Suprapubic skin (tissue), 4 donors: ENCODE measurements at regions not wholly inside any gene's neighbourhood (a gene's known extent, or its start where the extent isn't known, plus 50 kb on each side); places are given as distances from the start of the nearest gene placed in this dataset.

Experiments
- EP300 ChIP-seq: sonication (generic); formaldehyde crosslinking; IDR thresholded peaks from one replicate; pipeline ENCODE4 v1.6.1; 2017; ENCODE audit warnings: antibody characterized with exemption
- POLR2A ChIP-seq, 2 donors: fragments of 450-650 bp; IDR thresholded peaks; one replicate each; pipeline ENCODE4 v1.6.1; 2017; ENCODE audit warnings: antibody characterized with exemption in 2 of 2, mild to moderate bottlenecking in 2 of 2, moderate library complexity in 2 of 2
- POLR2AphosphoS5 ChIP-seq, 3 donors: sonication (generic); formaldehyde crosslinking; IDR thresholded peaks; one replicate each; pipeline ENCODE4 v1.6.1; 2017; ENCODE audit warnings: antibody characterized with exemption in 3 of 3
- TF ChIP-seq, protein P1 (sequence below), 2 donors: fragments of 200-600 bp in 1 of 2; fragments of 450-650 bp in 1 of 2; sonication (generic) in 1 of 2; IDR thresholded peaks; one replicate each; pipeline ENCODE4 v1.5.1; 2016 to 2019; ENCODE audit warnings: antibody characterized with exemption in 2 of 2, mild to moderate bottlenecking in 1 of 2, moderate library complexity in 1 of 2

GRCh38 chr4:147368948-147369347 is 111.9 kb upstream of the EDNRA start:
- TF ChIP-seq, protein P1, sequence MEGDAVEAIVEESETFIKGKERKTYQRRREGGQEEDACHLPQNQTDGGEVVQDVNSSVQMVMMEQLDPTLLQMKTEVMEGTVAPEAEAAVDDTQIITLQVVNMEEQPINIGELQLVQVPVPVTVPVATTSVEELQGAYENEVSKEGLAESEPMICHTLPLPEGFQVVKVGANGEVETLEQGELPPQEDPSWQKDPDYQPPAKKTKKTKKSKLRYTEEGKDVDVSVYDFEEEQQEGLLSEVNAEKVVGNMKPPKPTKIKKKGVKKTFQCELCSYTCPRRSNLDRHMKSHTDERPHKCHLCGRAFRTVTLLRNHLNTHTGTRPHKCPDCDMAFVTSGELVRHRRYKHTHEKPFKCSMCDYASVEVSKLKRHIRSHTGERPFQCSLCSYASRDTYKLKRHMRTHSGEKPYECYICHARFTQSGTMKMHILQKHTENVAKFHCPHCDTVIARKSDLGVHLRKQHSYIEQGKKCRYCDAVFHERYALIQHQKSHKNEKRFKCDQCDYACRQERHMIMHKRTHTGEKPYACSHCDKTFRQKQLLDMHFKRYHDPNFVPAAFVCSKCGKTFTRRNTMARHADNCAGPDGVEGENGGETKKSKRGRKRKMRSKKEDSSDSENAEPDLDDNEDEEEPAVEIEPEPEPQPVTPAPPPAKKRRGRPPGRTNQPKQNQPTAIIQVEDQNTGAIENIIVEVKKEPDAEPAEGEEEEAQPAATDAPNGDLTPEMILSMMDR (IDR thresholded peaks at IDR 0.05), result no peak
- TF ChIP-seq POLR2A (IDR thresholded peaks at IDR 0.05) (no peak), EP300 (no peak), POLR2AphosphoS5 (IDR thresholded peaks at IDR 0.05) (no peak)
